AG10803 (cell line): ENCODE measurements at regions not wholly inside any gene's neighbourhood (a gene's known extent, or its start where the extent isn't known, plus 50 kb on each side); places are given as distances from the start of the nearest gene placed in this dataset.
A peak's percentile ranks its signal among the peaks of the same experiment; 100 is the strongest.

Source experiments
- DNase-seq: peaks from one replicate; pipeline ENCODE4 v3.0.0; 2010; ENCODE audit warnings: low read depth
- H3K4me3 ChIP-seq: 2 replicates; pipeline ENCODE4 v1.5.1; 2011; ENCODE audit warnings: mild to moderate bottlenecking, low read length, control low read depth
- CTCF ChIP-seq: conservative IDR thresholded peaks from 2 replicates; pipeline ENCODE4 v1.5.1; 2011; ENCODE audit warnings: mild to moderate bottlenecking, low read length, control low read depth, inconsistent platforms

GRCh38 chr6:139549561-139550070 is 175.2 kb upstream of the CITED2 start:
- DNase-seq: no peak
- H3K4me3 ChIP-seq: no peak overlapping the region
- no peak for TF ChIP-seq CTCF

DNA sequence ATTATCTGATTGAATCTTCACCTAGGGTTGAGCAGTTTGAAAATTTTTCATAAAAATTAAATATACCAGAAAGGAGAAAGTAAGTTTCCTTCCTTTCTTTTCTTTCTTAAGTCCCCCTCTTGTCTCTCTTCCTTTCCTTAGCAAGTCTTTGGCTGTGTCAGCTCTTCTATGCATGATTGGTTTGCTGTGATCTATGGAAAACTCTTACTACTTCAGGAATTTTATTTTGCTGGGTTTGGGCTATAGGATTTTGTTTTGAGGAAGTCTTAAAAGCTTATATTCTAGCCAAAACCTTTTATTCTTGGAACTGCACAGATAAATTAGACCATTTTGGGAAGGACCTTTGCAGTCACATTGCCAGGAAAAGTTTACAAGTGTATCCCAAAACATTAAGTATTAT is 173.4 kb upstream of the CITED2 start:
- no peak overlapping the region for H3K4me3 ChIP-seq
- DNase-seq: no peak
- TF ChIP-seq CTCF: no peak

GRCh38 chr6:139547122-139547776 is 172.8 kb upstream of the CITED2 start:
- H3K4me3 ChIP-seq: no peak overlapping the region
- no peak for DNase-seq
- TF ChIP-seq CTCF: no peak

DNA sequence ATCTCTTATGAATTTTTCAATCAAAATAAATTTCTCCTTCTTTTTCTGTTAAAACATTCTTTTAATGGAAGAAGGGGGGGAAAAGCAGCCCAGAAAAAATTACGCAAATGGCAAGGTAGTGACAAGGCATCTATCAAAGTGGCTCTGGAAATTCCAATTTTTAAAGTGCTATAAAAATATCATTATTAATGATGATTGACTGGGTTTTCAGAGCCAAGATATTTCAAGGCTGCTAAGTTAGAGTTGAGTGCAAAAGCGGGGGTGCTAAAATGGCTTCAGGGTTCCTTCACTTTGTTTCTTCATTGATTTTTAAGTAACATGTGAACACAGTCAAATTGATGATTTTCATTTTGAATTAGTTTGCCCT is 171.6 kb upstream of the CITED2 start:
- DNase-seq: peak; percentile 33
- H3K4me3 ChIP-seq: no peak overlapping the region
- no peak for TF ChIP-seq CTCF

GRCh38 chr6:139545206-139546105 is 171.0 kb upstream of the CITED2 start:
- TF ChIP-seq CTCF: no peak
- DNase-seq: peak; percentile 57
- H3K4me3 ChIP-seq: no peak overlapping the region

DNA sequence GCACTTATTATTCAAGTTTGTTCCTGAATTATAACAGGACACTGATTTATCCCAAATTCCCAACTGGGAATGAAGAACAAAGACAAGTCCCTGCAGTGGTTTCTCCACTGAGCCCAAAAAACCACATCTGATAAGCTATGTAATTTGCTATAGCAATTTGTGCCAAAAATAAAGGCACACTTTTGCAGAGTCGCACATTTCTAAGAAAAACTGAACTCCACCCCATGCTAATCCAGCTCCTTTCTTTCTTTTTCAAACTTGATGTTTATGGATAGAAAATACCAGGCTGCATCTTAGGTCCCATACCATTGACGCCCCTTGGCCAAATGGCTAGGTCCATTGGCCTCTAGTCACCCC is 170.2 kb upstream of the CITED2 start:
- TF ChIP-seq CTCF: no peak
- DNase-seq: no peak
- no peak overlapping the region for H3K4me3 ChIP-seq

GRCh38 chr6:139542351-139542750 is 167.9 kb upstream of the CITED2 start:
- TF ChIP-seq CTCF: no peak
- DNase-seq: no peak
- H3K4me3 ChIP-seq: no peak overlapping the region
